GM18861 (cell line): ENCODE measurements at regions not wholly inside any gene's neighbourhood (a gene's known extent, or its start where the extent isn't known, plus 50 kb on each side); places are given as distances from the start of the nearest gene placed in this dataset.
"Not testable (repeated sequence)": the region's sequence is repeated elsewhere in the genome, so short reads cannot be mapped to it uniquely, and the experiment has no call there.

Source experiments
- ATAC-seq: cut with Tn5 transposase; IDR thresholded peaks from one replicate; pipeline ENCODE4 v1.9.1; 2021; ENCODE audit not compliant: unreplicated experiment

DNA sequence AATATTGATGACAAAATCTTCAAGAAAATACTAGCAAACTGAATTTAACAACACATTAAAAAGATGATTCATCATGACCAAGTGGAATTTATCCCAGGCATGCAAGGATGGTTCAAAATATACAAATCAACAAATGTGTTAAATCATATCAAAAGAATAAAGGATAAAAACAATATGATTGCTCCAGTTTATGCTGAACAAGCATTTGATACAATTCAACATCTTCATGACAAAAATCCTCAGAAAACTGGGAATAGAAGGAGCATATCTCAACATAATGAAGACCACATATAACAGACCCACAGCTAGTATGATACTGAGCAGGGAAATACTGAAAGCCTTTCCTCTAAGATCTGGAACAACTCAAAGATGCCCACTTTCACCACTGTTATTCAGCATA is 352.3 kb downstream of the PYDC2 start:
- ATAC-seq, result no peak

GRCh38 chr3:191848818-191849217 is 387.9 kb downstream of the PYDC2 start:
- no peak for ATAC-seq

DNA sequence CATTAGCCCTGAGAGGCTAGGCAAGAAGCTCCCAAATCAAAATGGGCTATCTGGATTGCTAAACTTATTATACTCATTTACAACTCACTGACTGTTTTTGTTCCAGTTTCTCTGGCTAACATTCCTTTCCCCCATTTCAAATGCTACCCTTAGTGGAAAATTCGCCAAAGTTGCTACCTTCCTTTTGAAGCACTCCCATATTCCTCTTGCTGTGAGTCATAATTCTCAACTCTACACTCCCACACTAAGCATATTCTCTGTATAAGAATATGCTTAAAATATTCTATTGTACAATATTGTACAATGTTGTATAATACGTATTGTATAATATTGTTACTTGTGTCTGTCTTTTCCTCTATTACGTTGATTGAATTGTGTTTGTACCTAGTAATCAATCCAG is 398.6 kb downstream of the PYDC2 start:
- ATAC-seq, result no peak

- no peak for ATAC-seq
These were observed 408.9 kb downstream of the PYDC2 start for GRCh38 chr3:191869738-191870415.

GRCh38 chr3:191873736-191874135 is 412.8 kb downstream of the PYDC2 start:
- ATAC-seq, result no peak

DNA sequence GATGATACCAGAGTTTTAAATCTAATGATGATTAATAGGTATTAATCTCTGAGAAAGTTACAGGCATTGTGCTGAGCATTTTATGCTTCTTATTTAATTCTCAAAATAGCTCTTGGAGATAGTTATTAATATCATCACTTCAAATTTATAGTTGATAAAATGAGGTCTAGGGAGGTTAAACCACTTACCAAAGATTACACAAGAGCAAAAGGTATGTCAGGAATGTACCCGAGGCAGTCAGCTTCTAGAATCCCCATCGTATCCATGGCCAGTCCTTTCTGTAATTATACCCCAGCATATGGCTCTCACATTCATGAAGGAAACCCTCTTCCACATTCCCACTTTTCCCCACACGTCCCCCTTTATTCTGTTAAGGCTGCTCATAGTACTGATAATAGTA is 421.3 kb downstream of the PYDC2 start:
- no peak for ATAC-seq

GRCh38 chr3:191884132-191884531 is 423.2 kb downstream of the PYDC2 start:
- no peak for ATAC-seq

GRCh38 chr3:191889106-191889505 is 428.1 kb downstream of the PYDC2 start:
- ATAC-seq, result no peak

GRCh38 chr3:191889756-191890155 is 428.8 kb downstream of the PYDC2 start:
- ATAC-seq, result no peak

DNA sequence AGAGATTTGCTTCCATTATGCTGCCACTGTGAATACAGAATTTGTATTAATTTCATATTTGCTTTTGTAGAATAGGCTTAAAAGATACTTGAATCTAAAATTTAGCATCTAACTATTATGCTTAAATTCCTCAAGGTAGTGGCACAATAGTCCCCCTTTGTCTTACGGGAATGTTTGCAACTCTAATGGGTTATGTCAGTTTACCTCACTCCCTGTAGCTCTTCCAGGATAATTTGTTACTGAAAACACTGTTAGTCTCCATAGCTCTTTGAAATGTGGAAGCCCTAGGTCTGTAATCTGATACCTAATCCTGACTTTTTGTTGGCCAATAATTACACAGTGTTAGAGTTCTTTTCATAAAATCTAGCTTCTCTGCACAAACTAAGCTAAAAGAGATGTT is 433.4 kb downstream of the PYDC2 start:
- ATAC-seq, result no peak

DNA sequence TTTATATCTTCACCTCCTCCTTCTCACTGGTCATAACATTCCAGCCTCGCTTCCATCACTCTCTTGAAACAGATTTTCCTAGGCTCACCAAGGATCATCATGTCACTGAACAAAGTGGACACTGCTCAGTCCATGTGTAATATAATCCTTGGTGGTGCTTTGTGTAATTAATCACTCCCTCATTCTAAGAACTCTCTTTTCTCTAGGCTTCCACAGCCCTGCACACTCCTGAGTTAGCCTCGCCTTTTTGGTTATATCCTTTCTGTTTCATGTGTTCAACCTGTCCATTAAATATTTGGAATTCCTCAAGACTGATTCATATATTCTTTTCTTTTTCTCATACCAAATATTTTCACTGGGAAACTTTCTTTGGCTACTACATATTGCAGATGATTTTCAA is 440.8 kb downstream of the PYDC2 start:
- no peak for ATAC-seq

DNA sequence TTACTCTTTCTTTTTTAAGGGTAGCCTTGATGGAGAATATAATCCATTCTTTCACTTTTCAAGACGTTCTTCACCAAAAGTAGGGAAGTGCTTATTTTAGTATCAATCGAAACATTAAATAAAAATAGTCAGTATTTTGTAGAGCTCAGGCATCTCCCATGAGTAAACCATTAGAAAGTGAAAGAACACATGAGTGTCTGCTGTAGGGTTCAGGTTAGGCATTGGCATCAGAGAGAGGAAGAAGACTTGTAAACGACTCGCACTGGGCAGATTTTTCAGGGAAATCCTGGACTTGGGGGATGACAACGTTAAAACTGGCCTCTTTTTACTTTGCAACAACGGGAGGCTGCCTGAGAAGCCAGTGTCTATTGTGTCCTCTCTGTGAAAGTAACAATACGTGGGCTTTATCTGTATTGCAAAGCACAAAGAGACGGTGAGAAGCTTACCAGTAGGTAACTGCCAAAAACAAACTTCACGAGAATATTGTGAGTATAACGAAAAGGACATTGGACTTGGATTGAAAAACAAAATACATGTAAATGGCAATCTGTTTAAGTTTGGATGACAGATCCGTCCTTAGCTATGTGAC is 451.7 kb downstream of the PYDC2 start:
- no peak for ATAC-seq

DNA sequence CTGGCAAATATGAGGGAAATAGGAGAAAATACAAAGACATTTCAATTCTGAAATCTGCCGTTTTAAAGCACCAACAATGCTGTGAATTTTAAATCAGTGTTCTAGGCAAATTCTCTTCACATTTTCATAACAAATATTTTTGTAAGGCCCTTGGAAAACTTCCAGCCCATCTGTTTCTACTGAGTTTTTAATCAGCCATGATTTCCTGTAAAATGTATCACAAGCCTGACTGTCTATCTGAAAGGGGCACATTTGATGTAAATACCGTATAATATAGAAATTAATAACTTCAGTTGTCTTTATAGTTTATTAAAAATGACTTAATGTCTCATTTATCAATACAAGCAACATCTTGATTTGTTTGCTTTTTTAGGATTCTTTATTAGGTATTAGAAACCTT is 454.7 kb downstream of the PYDC2 start:
- ATAC-seq, result no peak

GRCh38 chr3:191919491-191920026 is 458.6 kb downstream of the PYDC2 start:
- no peak for ATAC-seq

GRCh38 chr3:191922570-191922969 is 461.6 kb downstream of the PYDC2 start:
- ATAC-seq, result no peak

DNA sequence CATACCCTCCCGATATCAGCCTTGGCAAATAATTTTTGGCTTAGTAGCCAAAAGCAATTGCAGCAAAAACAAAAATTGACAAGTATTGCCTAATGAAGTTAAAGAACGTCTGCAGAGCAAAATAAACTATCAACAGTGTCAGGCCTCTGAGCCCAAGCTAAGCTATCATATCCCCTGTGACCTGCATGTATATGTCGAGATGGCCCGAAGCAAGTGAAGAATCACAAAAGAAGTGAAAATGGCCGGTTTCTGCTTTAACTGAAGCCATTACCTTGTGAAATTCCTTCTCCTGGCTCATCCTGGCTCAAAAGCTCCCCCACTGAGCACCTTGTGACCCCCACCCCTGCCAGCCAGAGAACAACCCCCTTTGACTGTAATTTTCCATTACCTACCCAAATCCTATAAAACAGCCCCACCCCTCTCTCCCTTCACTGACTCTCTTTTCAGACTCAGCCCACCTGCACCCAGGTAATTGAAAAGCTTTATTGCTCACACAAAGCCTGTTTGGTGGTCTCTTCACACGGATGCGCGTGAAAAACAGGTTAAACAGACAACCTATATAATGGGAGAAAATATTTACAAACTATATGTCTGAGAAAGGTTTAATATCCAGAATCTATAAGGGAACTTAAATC is 466.3 kb downstream of the PYDC2 start:
- not testable (repeated sequence) for ATAC-seq

GRCh38 chr3:191927998-191928397 is 467.0 kb downstream of the PYDC2 start:
- not testable (repeated sequence) for ATAC-seq

- ATAC-seq, result no peak
These were observed 483.9 kb downstream of the PYDC2 start for GRCh38 chr3:191944835-191945234.

GRCh38 chr3:191952186-191952585 is 491.2 kb downstream of the PYDC2 start:
- no peak for ATAC-seq

DNA sequence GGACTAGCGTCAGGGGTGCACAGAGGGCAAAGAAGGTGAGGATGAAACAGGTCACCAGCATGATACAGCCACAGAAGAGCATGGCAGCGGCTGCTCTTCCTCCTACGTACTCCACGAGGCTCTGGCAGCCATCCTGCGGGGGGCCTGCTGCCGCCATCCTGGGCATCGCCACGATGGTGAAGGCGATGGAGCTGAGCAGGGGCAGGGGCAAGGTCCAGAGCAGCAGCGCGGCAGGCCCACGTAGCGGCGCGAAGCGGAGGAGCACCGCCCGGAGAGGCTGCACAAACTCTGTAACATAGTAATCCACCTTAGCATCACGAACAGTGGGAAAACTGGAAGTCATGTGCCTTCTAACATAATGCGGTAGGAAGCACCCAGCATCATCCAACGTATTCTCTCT is 491.6 kb downstream of the PYDC2 start:
- ATAC-seq, result no peak

DNA sequence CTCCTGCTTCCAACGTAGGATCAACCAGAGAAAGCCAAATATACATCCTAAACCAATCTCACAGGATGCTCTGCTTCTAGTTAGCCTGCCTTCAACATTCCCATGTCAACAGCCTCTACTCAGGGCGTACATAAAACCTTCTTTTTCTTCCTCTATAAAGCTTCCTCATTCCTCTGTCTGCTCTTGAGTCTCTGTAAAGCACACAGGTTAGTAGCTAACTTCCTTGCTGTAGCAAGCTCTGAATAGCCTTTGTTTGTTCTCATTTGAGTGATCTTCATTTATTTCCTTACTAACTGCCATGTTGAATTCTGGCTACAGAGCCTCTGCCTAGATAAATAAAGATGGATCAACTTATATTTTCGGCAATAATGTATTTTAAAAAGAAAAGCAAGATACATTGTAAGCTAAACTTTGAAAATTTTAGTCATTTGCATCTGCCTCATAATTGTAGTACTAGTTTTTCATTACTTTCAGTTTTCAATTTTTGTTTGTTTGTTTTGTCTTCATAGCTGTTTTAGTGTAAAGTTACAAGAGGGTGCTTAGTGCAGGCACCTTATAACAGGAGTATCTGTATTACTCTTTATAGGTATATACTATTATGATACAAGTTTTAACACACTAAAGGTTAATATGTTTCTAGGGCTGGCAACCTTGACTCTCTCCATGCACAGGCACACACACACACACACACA is 498.2 kb downstream of the PYDC2 start:
- ATAC-seq, result peak; percentile 68
